ENCODE measurements at regions not wholly inside any gene's neighbourhood (a gene's known extent, or its start where the extent isn't known, plus 50 kb on each side); places are given as distances from the start of the nearest gene placed in this dataset.

GRCh38 chr5:162407614-162408013 lies 340.0 kb downstream of the GABRG2 start:
- TF ChIP-seq SIN3A (IDR thresholded peaks at IDR 0.05; ENCODE audit: borderline replicate concordance, insufficient read depth, low read length) (no peak), TAF1 (IDR thresholded peaks at IDR 0.05; ENCODE audit: borderline replicate concordance, insufficient read depth, low read length) (no peak), FOXP2 (optimal IDR thresholded peaks at IDR 0.05; ENCODE audit: borderline replicate concordance, extremely low read depth, extremely low read length, insufficient read depth) (no peak), POLR2AphosphoS5 (IDR thresholded peaks at IDR 0.05; ENCODE audit: low read depth, low read length) (no peak), REST (IDR thresholded peaks at IDR 0.05; ENCODE audit: insufficient read depth in 1 of 2, low read depth in 2 of 2, low read length in 2 of 2) (no peak)

GRCh38 chr5:162410365-162410764 lies 342.8 kb downstream of the GABRG2 start:
- TF ChIP-seq TAF1 (IDR thresholded peaks at IDR 0.05; ENCODE audit: borderline replicate concordance, insufficient read depth, low read length) (no peak), SIN3A (IDR thresholded peaks at IDR 0.05; ENCODE audit: borderline replicate concordance, insufficient read depth, low read length) (no peak), FOXP2 (optimal IDR thresholded peaks at IDR 0.05; ENCODE audit: borderline replicate concordance, extremely low read depth, extremely low read length, insufficient read depth) (no peak), REST (IDR thresholded peaks at IDR 0.05; ENCODE audit: insufficient read depth in 1 of 2, low read depth in 2 of 2, low read length in 2 of 2) (no peak), POLR2AphosphoS5 (IDR thresholded peaks at IDR 0.05; ENCODE audit: low read depth, low read length) (no peak)

- TF ChIP-seq REST (IDR thresholded peaks at IDR 0.05; ENCODE audit: insufficient read depth in 1 of 2, low read depth in 2 of 2, low read length in 2 of 2) (no peak), SIN3A (IDR thresholded peaks at IDR 0.05; ENCODE audit: borderline replicate concordance, insufficient read depth, low read length) (no peak), POLR2AphosphoS5 (IDR thresholded peaks at IDR 0.05; ENCODE audit: low read depth, low read length) (no peak), TAF1 (IDR thresholded peaks at IDR 0.05; ENCODE audit: borderline replicate concordance, insufficient read depth, low read length) (no peak), FOXP2 (optimal IDR thresholded peaks at IDR 0.05; ENCODE audit: borderline replicate concordance, extremely low read depth, extremely low read length, insufficient read depth) (no peak)
Measured at GRCh38 chr5:162429142-162429541, 361.6 kb downstream of the GABRG2 start.

- TF ChIP-seq POLR2AphosphoS5 (IDR thresholded peaks at IDR 0.05; ENCODE audit: low read depth, low read length): no peak
- no peak for TF ChIP-seq TAF1 (IDR thresholded peaks at IDR 0.05; ENCODE audit: borderline replicate concordance, insufficient read depth, low read length)
- no peak for TF ChIP-seq SIN3A (IDR thresholded peaks at IDR 0.05; ENCODE audit: borderline replicate concordance, insufficient read depth, low read length)
- TF ChIP-seq FOXP2 (optimal IDR thresholded peaks at IDR 0.05; ENCODE audit: borderline replicate concordance, extremely low read depth, extremely low read length, insufficient read depth): no peak
- TF ChIP-seq REST (IDR thresholded peaks at IDR 0.05; ENCODE audit: insufficient read depth in 1 of 2, low read depth in 2 of 2, low read length in 2 of 2): no peak
Measured at GRCh38 chr5:162434281-162434680, 366.7 kb downstream of the GABRG2 start.

- TF ChIP-seq POLR2AphosphoS5 (IDR thresholded peaks at IDR 0.05; ENCODE audit: low read depth, low read length) (no peak), FOXP2 (optimal IDR thresholded peaks at IDR 0.05; ENCODE audit: borderline replicate concordance, extremely low read depth, extremely low read length, insufficient read depth) (no peak), SIN3A (IDR thresholded peaks at IDR 0.05; ENCODE audit: borderline replicate concordance, insufficient read depth, low read length) (no peak), REST (IDR thresholded peaks at IDR 0.05; ENCODE audit: insufficient read depth in 1 of 2, low read depth in 2 of 2, low read length in 2 of 2) (no peak), TAF1 (IDR thresholded peaks at IDR 0.05; ENCODE audit: borderline replicate concordance, insufficient read depth, low read length) (no peak)
Measured at GRCh38 chr5:162436055-162436454, 368.5 kb downstream of the GABRG2 start.
